DMS79 treated with DMSO at 0.1 percent for 48 hours (cell line): ENCODE measurements at regions not wholly inside any gene's neighbourhood (a gene's known extent, or its start where the extent isn't known, plus 50 kb on each side); places are given as distances from the start of the nearest gene placed in this dataset.

Experiments
- DNase-seq: peaks from one replicate; lab custom pipeline; 2025; lab: John Stamatoyannopoulos, UW

GRCh38 chr16:64162613-64163375 lies 959.1 kb downstream of the CDH11 start:
- no peak for DNase-seq

DNA sequence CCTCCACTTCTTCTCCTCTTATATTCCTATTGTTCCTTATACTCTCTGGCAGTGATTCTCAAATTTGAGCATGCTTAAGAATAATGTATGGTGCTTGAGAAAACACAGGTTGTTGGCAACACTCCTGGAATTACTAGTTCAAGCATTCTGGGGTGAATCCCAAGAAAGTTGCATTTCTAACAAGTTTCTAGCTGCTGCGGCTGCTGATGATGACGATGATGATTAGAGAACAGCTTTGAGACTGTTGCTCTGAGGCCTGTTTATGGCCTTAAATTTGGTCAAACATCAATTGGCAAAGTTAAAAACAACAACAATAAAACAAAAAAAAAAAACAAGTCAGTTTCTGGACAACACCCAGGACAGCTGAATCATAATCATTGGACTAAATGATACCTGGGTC lies 961.9 kb downstream of the CDH11 start:
- no peak for DNase-seq

DNA sequence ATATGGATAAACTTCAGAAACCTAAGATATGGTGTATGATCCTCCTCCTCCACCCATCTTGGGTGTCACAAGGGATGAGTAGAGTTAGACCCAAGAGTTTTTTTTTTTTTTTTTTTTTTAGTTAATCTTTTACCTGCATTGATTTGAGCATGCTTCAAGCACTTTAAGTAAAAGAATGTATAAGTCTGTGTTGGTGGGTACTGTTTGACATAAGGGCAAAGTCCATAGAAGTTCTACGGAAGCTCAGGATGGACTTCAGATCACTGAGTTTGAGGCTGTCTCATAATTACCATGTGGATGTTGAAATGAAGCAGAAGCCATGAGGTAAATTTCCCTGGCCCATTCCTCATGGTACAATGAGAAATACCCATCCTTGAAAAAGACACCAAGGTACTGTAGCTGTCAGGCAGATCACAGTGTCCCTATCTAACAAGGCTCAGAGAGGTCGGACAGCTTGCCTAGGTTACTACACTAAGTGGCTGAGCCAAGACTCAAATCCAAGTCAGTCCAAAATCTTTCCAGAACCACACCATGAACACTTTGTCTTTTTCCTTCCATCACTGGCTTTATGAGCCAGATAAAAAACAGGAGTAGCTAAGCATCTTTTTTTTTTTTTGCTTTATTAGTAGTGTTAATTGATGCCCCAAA lies 962.8 kb downstream of the CDH11 start:
- DNase-seq, result no peak

DNA sequence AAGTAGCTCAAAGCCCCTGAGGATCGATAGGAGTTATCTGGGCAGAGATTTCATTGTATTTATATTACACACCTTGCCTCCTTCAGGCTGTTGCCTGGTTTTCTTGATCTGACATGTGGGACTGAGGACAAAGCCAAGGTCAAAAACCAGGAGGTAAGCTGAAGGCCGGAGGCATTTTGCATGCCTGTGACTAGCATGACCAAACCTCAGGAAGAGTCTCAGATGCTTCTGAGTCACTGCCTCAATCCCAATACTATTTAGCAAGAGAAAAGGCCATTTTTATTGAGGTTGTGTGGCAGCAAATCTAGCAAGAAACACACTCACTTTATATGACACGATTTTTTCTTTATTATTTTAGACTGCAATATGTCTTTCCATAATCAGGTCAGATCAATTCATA lies 968.1 kb downstream of the CDH11 start:
- no peak for DNase-seq

DNA sequence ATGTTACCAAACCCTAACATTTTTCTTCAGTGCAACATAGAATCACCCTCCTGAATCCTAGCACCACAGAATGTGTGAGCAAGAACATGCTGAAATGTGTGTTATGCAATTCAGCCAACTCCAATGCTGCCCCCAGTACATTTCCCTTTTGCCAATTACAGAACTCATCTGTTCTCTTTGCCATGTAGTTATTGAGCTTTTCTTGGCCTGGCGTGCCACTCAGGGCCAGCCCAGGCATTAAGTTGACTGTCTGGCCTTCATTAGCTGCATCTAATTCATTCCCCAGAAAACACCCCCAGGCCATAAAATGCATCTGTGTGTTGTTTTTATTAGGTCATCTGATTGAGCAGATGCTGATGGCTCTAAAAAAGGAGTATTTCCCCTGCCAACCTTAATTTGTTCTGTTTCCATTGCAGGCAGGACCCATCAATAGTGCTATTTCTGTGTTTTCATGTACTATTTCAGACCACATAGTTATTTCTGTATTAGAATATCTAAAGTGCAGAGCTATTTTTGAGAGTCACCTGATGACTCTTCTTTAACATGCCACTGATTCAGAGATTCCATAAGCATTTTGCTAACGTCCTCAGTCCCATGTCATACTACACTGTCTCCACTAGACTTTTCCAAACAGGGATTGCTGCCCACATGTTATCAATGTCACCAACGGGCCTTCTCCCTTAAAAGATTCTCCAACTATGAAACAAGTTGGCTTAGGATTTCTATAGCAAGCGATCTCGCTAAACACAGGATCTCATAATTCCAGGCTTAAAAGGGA lies 969.7 kb downstream of the CDH11 start:
- no peak for DNase-seq

DNA sequence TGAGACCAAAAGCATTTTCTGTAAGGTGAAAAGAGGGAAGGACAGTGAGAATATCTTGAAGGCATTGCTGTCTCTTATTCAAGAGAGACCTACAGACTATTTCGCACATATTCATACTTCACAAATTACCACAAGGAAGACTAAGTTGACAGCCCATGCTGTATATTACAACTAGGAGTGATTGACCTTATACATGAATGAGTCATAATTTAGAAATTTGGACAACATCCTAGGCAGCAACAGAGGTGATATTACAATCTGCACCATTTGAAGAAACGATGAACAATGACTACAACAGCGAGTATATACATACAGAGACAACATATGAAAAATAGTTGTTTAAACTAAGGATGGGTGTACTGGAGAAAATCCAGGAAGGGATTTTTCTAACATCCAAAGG lies 971.7 kb downstream of the CDH11 start:
- DNase-seq, result no peak

DNA sequence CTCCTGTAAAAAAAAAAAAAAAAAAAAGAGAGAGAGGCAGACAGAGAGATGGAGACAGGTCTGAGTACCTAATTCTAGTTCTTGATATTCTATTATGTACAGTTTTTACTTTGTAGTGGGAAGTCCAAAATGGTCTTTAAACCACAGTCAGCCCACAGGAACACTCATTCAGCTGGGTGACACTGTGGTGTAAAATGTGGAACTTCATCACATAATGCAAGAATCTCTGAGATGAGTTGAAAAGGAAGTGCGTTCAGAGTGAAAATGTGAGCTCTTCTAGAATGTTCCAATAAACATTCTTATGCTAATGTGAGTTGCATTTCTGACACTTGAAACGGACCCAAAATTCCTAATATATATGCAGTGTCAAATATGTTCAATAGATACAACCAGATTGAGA lies 972.1 kb downstream of the CDH11 start:
- no peak for DNase-seq

- no peak for DNase-seq
Measured at GRCh38 chr16:64148356-64148755, 973.5 kb downstream of the CDH11 start.

- DNase-seq, result no peak
Measured at GRCh38 chr16:64147941-64148340, 973.9 kb downstream of the CDH11 start.

DNA sequence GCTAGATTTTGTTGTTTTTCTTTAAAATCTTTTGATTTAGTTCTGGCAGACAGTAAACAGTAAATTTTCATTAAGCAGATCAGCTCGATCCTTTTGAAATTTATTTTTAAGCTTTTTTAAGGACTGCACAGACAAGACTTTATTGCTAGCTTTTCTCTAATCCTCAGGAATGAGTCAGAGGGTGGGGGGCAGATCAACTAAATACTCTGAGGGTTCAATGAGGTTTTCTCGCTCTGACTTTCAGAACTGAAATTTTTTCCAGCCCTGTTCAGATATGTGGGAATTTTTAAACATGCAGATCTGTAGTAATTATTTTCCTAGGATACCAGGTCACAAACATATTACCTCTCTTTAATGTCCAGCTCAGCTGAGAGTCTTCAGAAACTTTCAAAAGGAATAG lies 977.2 kb downstream of the CDH11 start:
- no peak for DNase-seq

DNA sequence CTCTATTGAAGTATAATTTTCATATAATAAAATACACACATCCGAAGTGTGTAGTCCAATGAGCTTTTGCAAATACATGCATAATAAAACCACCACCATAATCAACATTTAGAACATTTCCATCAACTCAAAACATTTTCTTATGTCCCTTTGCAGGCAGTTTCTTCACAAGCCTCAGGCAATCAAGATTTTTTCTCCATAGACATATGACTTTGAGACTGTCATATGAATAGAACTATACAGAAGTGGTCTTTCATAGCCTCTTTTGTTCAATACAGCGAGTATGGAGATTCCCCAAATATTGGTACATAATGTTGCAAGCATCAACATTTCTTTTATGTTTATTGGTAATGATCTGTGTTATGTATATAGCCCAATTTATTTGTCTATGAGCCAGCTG lies 983.2 kb downstream of the CDH11 start:
- no peak for DNase-seq

DNA sequence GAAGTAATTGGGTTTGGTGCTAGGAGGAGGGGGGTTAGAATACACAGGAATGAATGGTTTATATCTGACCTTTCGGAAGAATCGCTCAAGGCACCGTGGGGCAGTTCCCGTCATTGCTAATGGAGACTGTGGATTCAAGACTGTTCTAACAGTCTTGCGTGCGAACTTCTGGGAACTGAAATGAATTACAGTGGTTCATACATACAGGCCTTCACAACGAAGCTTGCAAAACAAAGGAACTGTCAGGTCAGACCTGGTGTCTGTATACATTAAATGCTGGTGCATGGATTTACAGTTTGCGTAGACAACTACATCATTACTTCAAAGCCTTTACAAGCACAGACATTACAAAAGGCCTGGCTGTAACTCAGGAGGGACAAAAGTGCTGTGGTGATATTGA lies 983.9 kb downstream of the CDH11 start:
- DNase-seq, result no peak

DNA sequence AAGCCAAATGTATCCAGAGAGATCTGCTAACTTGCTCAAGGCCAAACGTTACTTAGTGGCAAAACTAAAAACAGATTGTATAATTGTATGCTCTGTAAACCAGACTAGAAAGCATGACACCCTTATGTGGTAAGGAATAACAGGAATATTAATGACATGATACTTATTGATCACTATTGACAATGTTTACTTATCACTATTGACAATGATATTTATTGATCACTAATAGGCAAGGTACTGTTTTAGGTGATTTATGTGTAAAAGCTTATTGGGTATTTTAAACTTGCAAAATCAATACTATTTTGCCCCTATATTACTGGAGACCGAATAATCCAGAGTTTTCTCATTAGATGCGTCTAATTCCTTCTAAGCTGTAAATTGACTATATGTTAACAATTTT lies 985.1 kb downstream of the CDH11 start:
- no peak for DNase-seq

- no peak for DNase-seq
Measured at GRCh38 chr16:64136314-64136713, 985.5 kb downstream of the CDH11 start.

DNA sequence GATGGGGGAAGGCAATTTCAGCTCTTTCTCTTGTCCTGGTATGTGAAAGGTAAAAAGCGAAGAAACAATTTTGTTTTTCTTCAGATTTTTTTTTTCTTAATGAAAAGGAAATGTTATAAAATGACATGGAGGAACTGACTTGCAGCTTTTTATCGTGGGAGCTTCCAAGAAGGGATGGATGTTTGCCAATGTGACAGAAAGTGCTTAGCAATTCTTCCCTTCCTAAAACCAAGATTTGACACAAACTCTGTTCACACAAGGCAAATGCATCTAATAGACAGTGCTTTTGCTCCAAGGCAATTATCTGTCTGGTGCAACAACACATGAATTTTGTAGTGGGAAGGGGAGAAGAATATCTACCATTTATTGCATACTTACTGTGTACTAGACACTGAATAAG lies 988.5 kb downstream of the CDH11 start:
- no peak for DNase-seq

GRCh38 chr16:64132759-64133361 lies 989.0 kb downstream of the CDH11 start:
- no peak for DNase-seq

- no peak for DNase-seq
Measured at GRCh38 chr16:64132190-64132589, 989.7 kb downstream of the CDH11 start.

DNA sequence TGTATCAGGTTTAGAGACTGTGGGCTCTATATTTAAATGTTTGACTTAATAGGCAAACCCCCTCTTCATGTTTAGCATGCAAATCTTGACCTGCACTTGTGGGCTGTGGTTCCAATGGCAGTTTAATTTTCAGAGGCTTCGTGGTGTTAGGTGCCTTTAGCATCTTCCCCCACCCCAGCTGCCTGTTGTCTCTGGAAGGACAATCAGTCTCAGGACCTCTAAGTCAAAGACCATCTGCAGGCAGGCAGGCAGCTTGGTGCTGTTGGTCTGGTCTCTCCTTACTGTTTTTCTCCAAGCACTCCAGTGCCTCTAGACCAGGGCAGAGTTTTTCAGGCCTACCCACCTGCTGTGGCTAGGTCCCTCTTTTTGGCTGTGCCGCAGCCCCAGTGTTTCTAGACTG lies 990.4 kb downstream of the CDH11 start:
- no peak for DNase-seq

DNA sequence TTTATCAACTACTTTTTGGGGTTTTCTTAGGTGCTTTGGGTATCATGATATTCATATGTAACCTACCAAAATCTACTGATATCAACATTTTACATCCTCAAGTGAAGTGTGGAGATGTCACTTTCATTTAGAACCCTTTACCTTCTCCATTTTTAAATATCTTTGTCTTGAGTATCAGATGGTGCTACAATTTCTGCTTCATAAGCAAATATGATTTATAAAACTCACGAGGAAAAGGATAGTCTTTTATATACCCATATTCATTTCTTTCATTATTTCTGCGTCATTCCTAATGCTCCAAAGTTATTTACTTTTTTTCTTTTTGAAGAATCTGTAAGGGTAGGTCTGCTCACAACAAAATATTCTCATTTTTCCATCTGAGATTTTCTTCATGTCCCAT lies 991.7 kb downstream of the CDH11 start:
- no peak for DNase-seq

DNA sequence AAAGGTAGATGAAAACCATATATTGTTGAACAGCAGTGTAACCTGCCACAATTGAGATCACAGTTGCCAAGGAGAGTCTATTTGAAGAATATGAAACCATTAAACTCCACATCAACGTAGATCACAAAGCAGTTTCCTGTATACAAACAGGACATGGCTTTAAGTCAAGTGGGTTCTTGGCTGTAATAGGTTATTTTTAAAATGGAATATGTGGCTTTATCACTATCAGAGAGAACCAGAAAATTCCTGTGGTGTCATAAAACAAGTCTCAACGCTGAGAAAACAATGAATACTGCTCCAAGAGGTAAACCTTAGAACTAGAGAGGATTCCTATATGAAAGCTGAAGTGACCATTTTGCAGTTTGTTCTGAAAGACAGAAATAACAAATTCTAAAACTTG lies 999.7 kb downstream of the CDH11 start:
- no peak for DNase-seq

DNA sequence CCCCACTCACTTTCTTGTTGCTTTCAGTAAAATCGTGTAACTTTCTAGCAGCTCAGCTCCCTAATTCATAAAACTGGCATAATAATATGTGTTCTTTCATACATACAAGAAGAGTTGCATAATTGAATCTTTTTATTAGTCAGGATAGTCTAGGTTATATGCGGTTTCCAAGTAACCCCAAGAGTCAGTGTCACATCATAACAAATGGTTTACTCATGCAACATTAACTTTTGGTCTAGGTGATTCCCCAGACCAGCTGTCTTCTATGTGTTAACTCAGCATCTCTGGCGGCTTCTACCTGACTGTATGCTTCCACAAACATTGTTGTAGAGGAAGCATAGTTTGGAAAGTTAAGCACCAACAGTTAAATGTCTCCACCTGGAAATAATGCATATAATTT lies 1000.4 kb downstream of the CDH11 start:
- no peak for DNase-seq

DNA sequence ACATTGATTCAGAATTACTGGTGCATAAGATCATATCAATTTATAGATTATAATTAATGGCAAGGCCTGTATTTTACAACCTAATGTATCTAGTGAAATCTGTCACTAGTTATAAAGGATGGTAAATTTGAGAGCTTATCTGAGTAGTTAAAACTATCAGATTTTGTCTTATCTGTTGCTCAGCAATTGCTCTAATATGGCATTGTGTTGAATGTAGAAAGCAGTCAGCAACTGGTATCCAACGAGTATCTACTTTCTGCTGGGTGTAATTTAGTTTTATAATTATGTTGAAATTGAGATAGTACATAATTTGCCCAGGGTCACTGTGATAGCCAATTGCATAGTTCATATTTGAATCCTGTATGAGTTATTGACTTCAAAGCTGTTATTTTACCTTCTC lies 1005.7 kb downstream of the CDH11 start:
- DNase-seq, result no peak

DNA sequence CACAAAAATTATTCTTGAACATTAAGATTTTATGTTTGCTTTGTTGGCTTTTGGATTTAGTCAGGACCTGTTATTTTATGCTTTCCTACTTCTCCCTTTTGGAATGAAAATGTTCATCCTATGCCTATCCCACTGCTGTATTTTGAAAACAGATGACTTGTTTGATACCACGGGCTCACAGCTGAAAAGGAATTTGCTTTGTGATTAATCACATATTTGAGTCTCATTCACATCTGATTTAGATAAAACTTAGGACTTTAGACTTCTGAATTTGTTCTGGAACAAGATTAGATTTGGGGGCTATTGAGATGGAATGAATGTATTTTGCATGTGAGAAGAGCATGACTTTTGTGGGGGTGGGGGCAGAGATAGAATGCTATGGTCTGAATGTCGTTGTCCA lies 1012.6 kb downstream of the CDH11 start:
- DNase-seq, result no peak
